GM12864 (cell line): ENCODE measurements at regions not wholly inside any gene's neighbourhood (a gene's known extent, or its start where the extent isn't known, plus 50 kb on each side); places are given as distances from the start of the nearest gene placed in this dataset.

ENCODE experiments used
- DNase-seq: peaks from one replicate; pipeline ENCODE4 v3.0.0-alpha.2; 2011; ENCODE audit warnings: low read depth
- H3K4me3 ChIP-seq: 2 replicates; pipeline ENCODE4 v1.5.1; 2011; ENCODE audit warnings: mild to moderate bottlenecking, low read depth, low read length, control low read depth
- CTCF ChIP-seq: IDR thresholded peaks from 2 replicates; pipeline ENCODE4 v1.5.1; 2011; ENCODE audit warnings: low read depth, mild to moderate bottlenecking, moderate library complexity, low read length, control low read depth, inconsistent platforms; ENCODE audit errors: missing control alignments

- TF ChIP-seq CTCF, result no peak
- no peak overlapping the region for H3K4me3 ChIP-seq
- DNase-seq, result no peak
Observed at GRCh38 chr20:12040261-12040660, 122.6 kb downstream of the BTBD3 start.

- no peak for TF ChIP-seq CTCF
- H3K4me3 ChIP-seq, result no peak overlapping the region
- no peak for DNase-seq
Observed at GRCh38 chr20:12044969-12045368, 127.3 kb downstream of the BTBD3 start.

- no peak for TF ChIP-seq CTCF
- no peak overlapping the region for H3K4me3 ChIP-seq
Observed at GRCh38 chr20:12047838-12048432, 130.2 kb downstream of the BTBD3 start.

DNA sequence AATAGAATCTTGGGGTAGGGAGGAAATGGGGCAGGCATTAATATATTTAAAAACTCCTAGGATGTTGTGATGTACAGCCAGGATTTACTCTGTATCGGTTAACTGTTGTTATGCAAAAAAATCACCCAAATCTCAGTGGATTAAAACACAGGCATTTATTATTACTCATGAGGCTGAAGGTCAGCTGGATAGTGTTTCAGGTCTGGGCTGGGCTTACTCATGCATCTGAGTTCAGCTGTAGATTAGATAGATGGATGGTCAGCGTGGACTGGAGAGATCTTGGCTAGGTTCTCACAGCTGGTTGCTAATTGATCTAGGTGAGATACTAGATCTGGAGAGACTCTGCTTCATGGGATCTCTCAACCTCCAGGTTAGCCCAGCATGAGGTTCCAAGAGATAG, 131.4 kb downstream of the BTBD3 start:
- H3K4me3 ChIP-seq, result no peak overlapping the region
- no peak for TF ChIP-seq CTCF
- DNase-seq, result no peak

More at GRCh38 chr20:12047838-12048432, 130.2 kb downstream of the BTBD3 start:
- no peak for DNase-seq

GRCh38 chr20:12051206-12052163, 133.8 kb downstream of the BTBD3 start:
- no peak overlapping the region for H3K4me3 ChIP-seq
- no peak for DNase-seq
- no peak for TF ChIP-seq CTCF

DNA sequence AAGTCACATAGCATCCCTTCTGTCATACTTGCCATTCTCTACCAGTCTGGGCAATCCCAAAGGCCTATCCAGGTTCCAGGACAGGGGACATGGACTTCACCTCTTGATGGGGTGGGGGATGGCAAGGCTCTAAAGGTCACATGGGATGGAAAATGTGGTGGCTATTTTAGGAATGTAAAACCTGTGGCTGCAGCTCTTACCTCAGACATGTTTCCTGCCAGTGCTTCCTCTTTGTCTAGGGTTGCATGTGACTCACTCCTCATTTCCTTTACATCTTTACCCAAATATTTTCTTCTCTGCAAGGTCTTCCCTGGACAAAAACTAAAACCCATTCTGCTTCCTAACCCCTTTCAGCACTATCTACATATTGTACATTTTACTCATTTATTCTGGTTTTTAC, 135.7 kb downstream of the BTBD3 start:
- DNase-seq, result no peak
- TF ChIP-seq CTCF, result no peak
- no peak overlapping the region for H3K4me3 ChIP-seq

DNA sequence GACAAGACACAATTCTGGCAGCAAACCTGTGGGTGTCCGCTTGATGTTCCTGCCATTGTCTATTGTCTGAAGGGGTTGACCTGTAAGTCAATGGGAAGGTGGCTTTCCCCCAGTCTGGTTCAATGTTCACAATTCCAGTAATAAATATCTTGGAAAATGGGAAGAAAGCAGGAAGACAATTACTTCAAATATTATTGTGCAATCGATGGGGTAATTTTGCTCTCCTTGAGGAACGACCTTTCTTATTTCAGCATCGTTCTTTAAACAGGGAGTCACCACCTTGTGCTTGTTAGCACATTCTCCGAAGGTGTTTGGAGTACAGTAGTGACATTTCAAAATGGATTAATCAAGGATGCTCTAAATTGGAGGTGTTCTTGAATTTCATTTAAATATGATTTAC, 136.9 kb downstream of the BTBD3 start:
- DNase-seq, result no peak
- TF ChIP-seq CTCF, result no peak
- no peak overlapping the region for H3K4me3 ChIP-seq
